Heart left ventricle (tissue), 16 donors: ENCODE measurements at regions not wholly inside any gene's neighbourhood (a gene's known extent, or its start where the extent isn't known, plus 50 kb on each side); places are given as distances from the start of the nearest gene placed in this dataset.
A peak's percentile ranks its signal among the peaks of the same experiment; 100 is the strongest.

ENCODE experiments used
- ATAC-seq, 4 donors: fragments of 200-7000 bp; cut with Tn5 transposase; one replicate each; pipeline ENCODE4 v1.9.1; 2020 to 2022; ENCODE audit warnings: moderate library complexity in 4 of 4, mild to moderate bottlenecking in 3 of 4, moderate number of reproducible peaks in 1 of 4
- DNase-seq, 5 donors: peaks; one replicate each; pipeline ENCODE4 v3.0.0-alpha.2; 2020
- H3K27ac ChIP-seq, 12 donors: fragments of 200-600 bp; sonication (generic) in 4 of 12; one replicate each; pipeline versions ENCODE4 v1.5.0 to v1.8.0; 2016 to 2022; ENCODE audit warnings: mild to moderate bottlenecking in 2 of 12
- H3K27me3 ChIP-seq, 9 donors: fragments of 200-600 bp; sonication (generic) in 2 of 9; one replicate each; pipeline versions ENCODE4 v1.5.1 to v1.8.0; 2016 to 2022; ENCODE audit warnings: mild to moderate bottlenecking in 3 of 9
- H3K36me3 ChIP-seq, 9 donors: fragments of 200-600 bp; sonication (generic) in 2 of 9; one replicate each; pipeline versions ENCODE4 v1.5.0 to v1.8.0; 2018 to 2022; ENCODE audit warnings: mild to moderate bottlenecking in 2 of 9
- H3K4me1 ChIP-seq, 12 donors: fragments of 200-600 bp; sonication (generic) in 4 of 12; one replicate each; pipeline versions ENCODE4 v1.5.0 to v1.8.0; 2016 to 2022; ENCODE audit warnings: mild to moderate bottlenecking in 3 of 12
- H3K4me3 ChIP-seq, 12 donors: fragments of 200-600 bp; sonication (generic) in 4 of 12; one replicate each; pipeline versions ENCODE4 v1.5.0 to v1.8.0; 2017 to 2022; ENCODE audit warnings: mild to moderate bottlenecking in 9 of 12, moderate library complexity in 4 of 12
- H3K9me3 ChIP-seq, 12 donors: fragments of 200-600 bp; sonication (generic) in 4 of 12; one replicate each; pipeline versions ENCODE4 v1.5.0 to v1.8.0; 2016 to 2022; ENCODE audit warnings: mild to moderate bottlenecking in 1 of 12
- POLR2A ChIP-seq, 2 donors: fragments of 450-650 bp; IDR thresholded peaks; one replicate each; pipeline ENCODE4 v1.6.1; 2017; ENCODE audit warnings: antibody characterized with exemption in 2 of 2, mild to moderate bottlenecking in 2 of 2, moderate library complexity in 2 of 2
- WGBS, 4 donors: extraction: QIAGEN DNeasy Blood & Tissue Kit in 2 of 4; methylation state at CpG; one replicate each; pipeline versions ENCODE4 v1.1.5 to v1.1.7; 2013 to 2018; 5-methylcytosine and 5-hydroxymethylcytosine counted together
- intact Hi-C, 10 donors: fragments of 100-400 bp; cut with DNase I; formaldehyde crosslinking; loops; one replicate each; pipeline versions ENCODE4 v1.11.1 to v1.14.2; 2022
- TF ChIP-seq, protein P1 (sequence below), 12 donors: fragments of 200-600 bp; sonication (generic) in 4 of 12; IDR thresholded peaks; one replicate each; pipeline versions ENCODE4 v1.5.0 to v1.8.0; 2018 to 2022; ENCODE audit warnings: antibody characterized with exemption in 12 of 12, mild to moderate bottlenecking in 5 of 12
- donor health status: ischemic (EF 13 %, LVEDD 7.1; RV severe dilation, severe dysfunction).
- donor health status: healthy with polysubstance abuse.
- donor health status: DM: no; HTN: yes; CAD: no.
- donor health status: DM: no; HTN: no; CAD: no.
- donor health status: ischemic (EF 25% LVEDD 6.9; RV normal size, moderate dysfunction).
- donor health status: ischemic (EF 25% LVEDD 5.7; RV mildly dilated, moderate dysfunction).
- donor health status: healthy.
- donor health status: DM: yes; HTN: yes; CAD: no.
- donor health status: ischemic (EF 35%, LVEDD 5.7; RV mildly dilated, moderate dysfunction).
- donor health status: nonischemic (EF 11% LVEDD 7.7; RV severe dilation, severe dysfunction).
- donor health status: DM: yes; HTN: yes; CAD: no.
- donor health status: PGD.
- donor health status: ischemic (EF 29% LVEDD 5.4; RV normal size, mild dysfunction).
- donor health status: nonischemic (EF 23%, LVEDD 6.1; RV moderate dilation, normal function).

DNA sequence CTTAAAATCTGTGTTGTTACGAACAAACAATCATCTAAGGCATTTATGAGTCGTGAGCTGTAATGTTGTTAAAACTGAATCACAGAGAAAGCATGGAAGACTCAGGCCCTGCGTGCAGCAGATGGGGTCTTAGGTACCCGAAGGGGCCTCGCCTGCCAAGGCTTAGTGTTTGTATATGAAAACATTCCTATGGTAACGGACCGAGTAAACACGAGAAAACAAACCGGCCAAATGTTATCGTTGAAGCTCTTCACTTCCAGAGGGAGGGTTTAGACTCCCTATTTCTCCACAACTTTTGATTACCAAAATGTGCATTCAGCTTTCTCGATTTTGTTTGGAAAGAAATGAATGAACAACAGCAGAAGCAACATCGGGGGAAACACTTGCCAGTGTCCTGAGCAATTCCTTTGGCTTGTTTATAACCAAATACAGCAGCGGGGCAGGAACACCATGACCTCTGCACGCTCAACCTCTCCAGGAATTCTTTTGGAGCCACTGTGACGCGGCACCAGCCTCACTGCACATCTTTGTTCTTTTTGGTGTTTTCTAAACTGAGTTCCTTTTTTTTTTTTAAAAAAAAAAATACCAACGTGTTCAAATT is 121.6 kb upstream of the KLF6 start:
- WGBS, 4 donors: 76 to 82% (median 80%) methylated on average over 17 of the region's 17 CpGs
- no peak overlapping the region for H3K4me3 ChIP-seq
- H3K36me3 ChIP-seq: no peaks in the 10 kb centered on the region
- no peaks in the 10 kb centered on the region for H3K27me3 ChIP-seq
- H3K9me3 ChIP-seq: peaks cover 0 to 11% (median 0%) of the 10 kb centered on the region in 12 donors
- DNase-seq (no peak), ATAC-seq (no peak)
- TF ChIP-seq, protein P1, sequence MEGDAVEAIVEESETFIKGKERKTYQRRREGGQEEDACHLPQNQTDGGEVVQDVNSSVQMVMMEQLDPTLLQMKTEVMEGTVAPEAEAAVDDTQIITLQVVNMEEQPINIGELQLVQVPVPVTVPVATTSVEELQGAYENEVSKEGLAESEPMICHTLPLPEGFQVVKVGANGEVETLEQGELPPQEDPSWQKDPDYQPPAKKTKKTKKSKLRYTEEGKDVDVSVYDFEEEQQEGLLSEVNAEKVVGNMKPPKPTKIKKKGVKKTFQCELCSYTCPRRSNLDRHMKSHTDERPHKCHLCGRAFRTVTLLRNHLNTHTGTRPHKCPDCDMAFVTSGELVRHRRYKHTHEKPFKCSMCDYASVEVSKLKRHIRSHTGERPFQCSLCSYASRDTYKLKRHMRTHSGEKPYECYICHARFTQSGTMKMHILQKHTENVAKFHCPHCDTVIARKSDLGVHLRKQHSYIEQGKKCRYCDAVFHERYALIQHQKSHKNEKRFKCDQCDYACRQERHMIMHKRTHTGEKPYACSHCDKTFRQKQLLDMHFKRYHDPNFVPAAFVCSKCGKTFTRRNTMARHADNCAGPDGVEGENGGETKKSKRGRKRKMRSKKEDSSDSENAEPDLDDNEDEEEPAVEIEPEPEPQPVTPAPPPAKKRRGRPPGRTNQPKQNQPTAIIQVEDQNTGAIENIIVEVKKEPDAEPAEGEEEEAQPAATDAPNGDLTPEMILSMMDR (IDR thresholded peaks at IDR 0.05): no peak
- TF ChIP-seq POLR2A (IDR thresholded peaks at IDR 0.05): no peak
- peak overlapping the region in 1 of 12 donors; percentile 0 for H3K27ac ChIP-seq
- intact Hi-C loops: loop anchor here in 3 of 10 donors (5.0 to 10.0 kb wide), 3 partner anchors 122 to 758 kb away; partner anchors contain the start of gene KLF6 (in 1 of the 3)
- H3K4me1 ChIP-seq: peaks cover 0 to 25% (median 12%) of the 10 kb centered on the region in 12 donors

DNA sequence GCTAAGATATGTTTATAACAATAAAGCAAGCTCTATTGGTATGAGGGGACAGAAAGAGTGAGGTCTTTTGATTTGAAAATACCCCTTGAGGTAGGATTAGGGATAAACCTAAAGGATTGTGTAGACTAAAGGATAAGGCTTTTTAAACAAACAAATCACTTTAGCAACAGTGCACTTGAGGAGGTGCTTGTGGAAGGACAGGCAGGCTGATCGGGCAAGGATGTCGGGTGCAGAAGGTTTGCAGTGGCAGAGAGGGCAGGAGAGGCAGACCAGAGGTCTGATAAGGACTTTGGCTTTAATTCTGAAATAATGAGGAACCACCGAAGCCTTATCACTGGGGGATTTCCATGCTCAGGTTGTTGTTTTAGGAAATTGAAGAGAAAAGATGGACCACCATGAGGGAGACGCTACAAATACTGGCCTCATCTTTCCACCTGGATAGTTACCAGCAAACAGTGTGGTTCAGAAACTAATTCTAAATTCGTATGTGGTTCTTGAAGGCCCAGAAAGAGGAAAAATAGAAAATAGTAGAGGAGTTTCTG is 119.5 kb upstream of the KLF6 start:
- WGBS, 4 donors: 61 to 69% (median 65%) methylated on average over 5 of the region's 5 CpGs
- H3K4me1 ChIP-seq: peaks cover 0 to 19% (median 9%) of the 10 kb centered on the region in 12 donors
- DNase-seq: no peak
- H3K27ac ChIP-seq: no peak overlapping the region
- H3K4me3 ChIP-seq: no peak overlapping the region
- TF ChIP-seq, protein P1 (IDR thresholded peaks at IDR 0.05): no peak
- TF ChIP-seq POLR2A (IDR thresholded peaks at IDR 0.05): no peak
- intact Hi-C loops: loop anchor here in 2 of 10 donors (10.0 kb wide), 2 partner anchors 120 to 760 kb away; partner anchors contain the start of gene KLF6 (in 1 of the 2)
- H3K27me3 ChIP-seq: no peaks in the 10 kb centered on the region
- H3K9me3 ChIP-seq: peaks cover 0 to 11% (median 0%) of the 10 kb centered on the region in 12 donors
- H3K36me3 ChIP-seq: no peaks in the 10 kb centered on the region
- no peak for ATAC-seq

DNA sequence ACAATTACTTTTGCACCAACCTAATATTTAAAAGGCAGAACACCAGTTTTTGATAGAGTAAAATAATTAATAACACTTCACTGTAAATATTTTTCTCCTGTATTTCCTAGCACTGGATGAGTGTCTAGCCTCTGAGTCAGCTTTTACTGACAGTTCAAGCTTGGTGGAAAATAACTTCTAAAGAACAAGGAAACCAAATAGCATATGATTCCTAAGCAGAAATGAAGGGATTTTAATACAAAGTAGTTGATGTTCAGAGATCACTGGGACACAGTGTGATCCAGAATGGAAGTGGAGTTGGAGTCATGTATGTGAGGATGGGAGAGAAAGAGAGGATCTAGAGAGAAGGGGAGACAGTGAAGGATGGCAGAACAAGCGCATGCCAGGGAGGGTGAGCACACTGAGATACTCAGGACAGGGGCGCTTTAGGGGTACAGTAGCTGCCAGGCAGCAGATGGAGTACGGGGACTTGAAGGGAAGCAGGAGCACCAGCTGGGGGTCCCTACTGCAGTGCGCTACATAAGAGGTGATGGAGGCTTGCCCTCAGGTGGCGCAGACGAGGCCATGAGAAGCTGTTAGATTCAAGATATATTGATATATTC is 117.9 kb upstream of the KLF6 start:
- Histone ChIP-seq H3K9me3 (peaks cover 0 to 11% (median 0%) of the 10 kb centered on the region in 12 donors), H3K4me1 (peaks cover 0 to 19% (median 9%) of the 10 kb centered on the region in 12 donors), H3K27ac (peak overlapping the region in 6 of 12 donors; percentile 10 to 62 (median 42)), H3K27me3 (no peaks in the 10 kb centered on the region), H3K36me3 (no peaks in the 10 kb centered on the region), H3K4me3 (no peak overlapping the region)
- TF ChIP-seq, protein P1 (IDR thresholded peaks at IDR 0.05): no peak
- TF ChIP-seq POLR2A (IDR thresholded peaks at IDR 0.05): no peak
- DNase-seq: no peak
- WGBS, 4 donors: 90 to 98% (median 97%) methylated on average over 6 of the region's 6 CpGs
- intact Hi-C loops: loop anchor here in 2 of 10 donors (10.0 kb wide), 2 partner anchors 118 to 762 kb away; partner anchors contain the start of gene KLF6 (in 1 of the 2)
- ATAC-seq: peak in 1 of 4 donors; percentile 16
